Retina (tissue), 1 donor: ENCODE measurements at regions not wholly inside any gene's neighbourhood (a gene's known extent, or its start where the extent isn't known, plus 50 kb on each side); places are given as distances from the start of the nearest gene placed in this dataset.

Source experiments
- DNase-seq: peaks from one replicate; pipeline ENCODE4 v3.0.0-alpha.2; 2016

DNA sequence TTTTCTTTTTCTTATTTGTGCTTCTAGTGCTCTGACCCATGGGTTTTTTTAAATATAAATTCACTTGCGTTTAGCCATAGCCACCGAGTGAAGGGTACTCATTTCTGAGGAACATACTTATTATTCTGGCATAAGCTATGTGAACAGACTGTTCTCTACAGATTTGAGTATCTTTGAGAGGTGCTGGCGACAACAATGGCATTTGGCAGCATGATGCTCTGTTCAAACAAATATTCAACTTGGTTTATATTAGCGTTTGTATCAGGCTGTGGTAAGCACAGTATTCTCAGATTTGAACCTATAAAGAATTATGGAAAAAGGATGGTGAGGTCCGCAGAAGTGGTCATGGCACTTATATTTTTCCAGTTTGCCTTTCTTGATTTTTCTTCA lies 108.7 kb upstream of the LIMCH1 start:
- DNase-seq, result no peak

DNA sequence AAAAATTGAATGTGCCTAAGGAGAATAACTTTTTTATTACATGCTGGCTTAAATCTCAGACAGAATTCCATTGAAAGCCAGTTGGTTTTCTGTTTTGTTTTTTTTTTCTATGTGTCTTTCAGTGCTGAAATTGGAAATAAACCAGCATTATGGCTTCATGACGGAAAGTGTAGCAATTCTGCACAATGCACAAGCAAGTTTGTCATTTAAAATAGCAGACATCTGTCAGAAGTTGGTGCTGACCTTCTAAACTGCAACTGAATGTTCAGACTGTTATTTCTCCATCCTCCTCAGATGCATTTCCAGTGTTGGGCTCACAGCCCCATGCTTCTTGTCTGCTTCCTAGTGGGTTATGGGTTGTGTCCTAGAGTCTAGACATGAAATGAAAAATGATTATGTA lies 107.2 kb upstream of the LIMCH1 start:
- no peak for DNase-seq

DNA sequence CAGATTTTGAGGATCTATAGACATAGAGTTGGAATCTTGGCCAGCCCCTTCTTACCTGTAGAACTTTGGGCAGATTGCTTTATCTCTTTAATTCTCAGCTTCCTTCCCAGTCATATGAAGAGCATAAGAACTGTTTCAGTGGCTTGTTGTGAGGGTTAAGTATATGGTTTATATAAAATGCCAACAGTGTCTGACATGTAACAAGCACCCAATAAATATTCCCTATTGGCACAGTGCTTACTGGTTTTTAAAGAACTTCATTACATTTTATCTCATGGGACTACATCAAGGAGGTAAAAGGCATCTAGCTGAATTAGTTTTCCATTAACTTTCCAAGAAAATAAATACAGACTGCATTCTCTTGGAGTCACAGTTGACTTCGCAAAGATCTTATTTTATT lies 106.7 kb upstream of the LIMCH1 start:
- DNase-seq, result no peak

DNA sequence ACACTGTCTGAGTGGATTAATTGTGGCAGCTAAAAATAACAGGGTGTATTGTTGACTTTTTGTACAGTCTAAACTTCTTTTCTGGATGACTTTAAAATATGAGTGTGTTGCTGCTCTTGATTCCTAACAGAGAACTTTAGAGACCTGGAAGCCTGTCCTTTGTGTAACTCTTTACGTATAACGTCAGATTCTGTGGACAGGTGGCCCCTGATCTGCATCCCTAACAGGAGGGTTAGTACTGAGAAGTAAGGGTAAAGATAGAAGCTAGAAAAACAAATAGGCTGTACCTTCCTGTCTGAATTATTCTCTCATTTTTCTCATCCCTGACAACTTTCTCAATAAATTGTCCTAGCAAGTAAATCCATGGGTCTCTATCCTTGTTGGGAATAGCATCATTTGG lies 105.7 kb upstream of the LIMCH1 start:
- DNase-seq, result no peak

DNA sequence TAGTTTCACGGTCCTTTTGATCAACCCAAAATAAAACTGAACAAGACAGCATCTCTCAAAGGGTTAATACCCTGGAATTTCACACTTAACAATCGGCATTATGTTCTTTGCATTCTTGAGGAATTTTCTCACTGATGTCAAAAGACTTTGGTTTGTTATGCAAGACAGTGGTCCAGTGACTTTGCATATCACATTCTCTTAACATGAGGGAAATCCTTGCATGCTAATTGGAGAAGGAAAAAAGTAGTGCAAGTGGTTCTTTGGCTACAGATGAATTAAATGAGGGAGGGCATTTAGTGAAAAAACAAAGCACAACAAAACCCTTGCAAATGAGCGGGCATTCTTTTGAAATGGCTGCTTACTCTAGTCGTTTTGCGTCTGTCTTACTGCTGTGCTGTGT lies 105.1 kb upstream of the LIMCH1 start:
- no peak for DNase-seq

DNA sequence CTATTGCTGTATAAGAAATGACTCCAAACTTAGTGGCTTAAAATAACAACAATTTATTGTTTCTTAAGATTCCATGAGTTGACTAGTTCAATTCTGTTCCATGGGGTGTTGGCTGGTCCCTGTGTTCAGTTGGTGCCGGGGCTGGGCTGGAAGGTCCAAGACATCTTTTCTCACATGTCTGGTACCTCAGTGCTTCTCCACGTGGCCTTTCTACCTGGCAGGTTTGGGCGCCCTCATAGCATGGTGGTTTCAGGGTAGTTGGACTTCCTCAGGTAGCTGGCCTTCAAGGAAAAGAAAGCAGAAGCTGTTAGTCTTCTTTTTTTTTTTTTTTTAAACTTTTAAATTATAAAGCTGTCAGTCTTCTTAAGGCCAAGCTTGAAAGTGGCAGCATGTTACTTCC lies 104.6 kb upstream of the LIMCH1 start:
- DNase-seq, result no peak

DNA sequence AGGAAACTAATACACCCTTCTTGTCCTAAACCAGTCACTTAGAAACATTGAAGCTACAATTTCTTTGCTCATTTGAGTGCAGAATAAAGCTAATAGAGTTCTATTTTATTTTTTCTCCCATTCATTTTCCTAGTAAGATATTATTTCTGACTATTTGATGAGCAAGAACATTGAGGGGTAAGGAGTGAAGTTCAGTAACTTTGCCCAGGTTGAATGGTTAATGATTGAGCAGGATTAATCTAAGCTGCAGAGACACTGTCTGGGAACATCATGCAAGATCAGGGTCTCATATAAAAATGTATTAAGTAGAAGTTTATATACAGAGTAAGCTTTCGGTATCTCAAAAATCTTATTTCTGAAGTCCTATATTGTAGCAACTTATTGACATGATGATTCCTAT lies 102.4 kb upstream of the LIMCH1 start:
- no peak for DNase-seq

DNA sequence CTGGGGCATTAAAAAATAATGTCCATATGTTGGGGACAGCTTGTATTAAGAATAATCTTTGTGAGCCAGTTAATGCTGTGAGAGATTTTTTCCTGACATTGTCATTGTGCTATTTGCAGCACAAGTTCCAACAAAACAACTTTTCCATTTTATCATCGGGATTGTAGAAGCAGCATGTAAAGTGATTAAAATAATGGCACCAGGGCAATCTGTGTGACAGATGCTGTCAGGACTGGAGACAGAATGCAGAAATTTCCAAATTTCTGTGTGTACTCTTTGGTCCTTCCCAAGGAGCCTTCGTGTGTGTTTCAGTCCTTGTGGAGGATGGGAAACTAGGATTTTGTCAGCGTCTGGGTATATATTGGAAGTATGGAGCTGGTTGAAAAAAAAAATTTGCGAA lies 101.5 kb upstream of the LIMCH1 start:
- no peak for DNase-seq

DNA sequence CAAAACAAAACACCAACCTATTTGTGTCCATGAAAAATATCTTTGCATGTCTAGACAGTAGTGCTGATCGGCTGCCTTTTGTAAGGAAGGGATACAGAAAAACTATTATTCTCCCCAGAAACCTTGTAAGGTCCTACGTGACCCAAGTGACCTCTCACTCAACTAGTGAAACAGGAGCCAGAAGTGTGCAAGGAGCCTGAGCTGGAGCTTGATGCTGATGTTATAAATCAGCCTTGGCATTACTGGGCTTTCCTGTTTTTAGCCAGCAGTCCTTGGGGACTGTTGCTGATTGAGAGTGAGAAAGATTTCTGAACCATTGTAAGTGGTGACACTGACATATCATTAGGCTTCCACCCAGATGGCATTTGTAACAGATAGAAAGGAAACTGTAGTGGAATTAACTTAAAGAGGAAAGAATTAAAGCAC lies 100.8 kb upstream of the LIMCH1 start:
- DNase-seq, result no peak

DNA sequence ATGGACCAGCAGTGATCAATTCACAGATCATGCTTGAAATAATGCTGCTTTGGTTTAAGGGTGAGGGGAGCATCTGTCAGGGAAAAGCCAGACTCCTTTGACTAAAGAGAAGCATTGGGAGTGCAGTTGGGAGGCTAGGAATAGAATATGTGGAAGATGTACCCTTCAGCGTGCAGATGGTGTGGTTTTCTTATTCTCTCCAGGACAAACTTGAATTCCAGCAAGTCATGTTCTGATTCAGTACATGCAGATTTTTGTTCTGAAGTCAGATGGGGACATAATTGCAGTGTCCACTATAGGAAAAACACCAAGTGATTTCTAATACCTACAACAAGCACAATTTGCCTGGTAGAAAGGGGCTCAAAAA lies 99.0 kb upstream of the LIMCH1 start:
- DNase-seq, result no peak

DNA sequence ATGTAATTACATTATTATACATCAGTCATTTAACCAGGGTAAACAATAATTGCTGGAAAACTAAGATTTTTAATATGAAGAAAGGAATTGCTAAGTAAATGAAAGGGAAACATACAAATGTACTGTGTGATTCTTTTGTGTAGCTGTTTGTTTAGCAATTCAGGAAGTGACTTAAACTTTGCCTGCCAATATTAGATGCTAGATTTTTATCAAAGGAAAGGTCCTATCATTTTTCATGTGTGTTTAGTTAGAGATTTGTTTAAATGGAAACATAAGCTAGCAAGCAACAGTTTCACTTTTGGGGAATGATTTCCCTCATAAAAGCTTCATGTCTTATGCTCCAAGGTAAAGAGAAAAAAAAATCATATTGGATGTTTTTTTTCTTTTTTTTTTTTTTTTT lies 95.1 kb upstream of the LIMCH1 start:
- no peak for DNase-seq

DNA sequence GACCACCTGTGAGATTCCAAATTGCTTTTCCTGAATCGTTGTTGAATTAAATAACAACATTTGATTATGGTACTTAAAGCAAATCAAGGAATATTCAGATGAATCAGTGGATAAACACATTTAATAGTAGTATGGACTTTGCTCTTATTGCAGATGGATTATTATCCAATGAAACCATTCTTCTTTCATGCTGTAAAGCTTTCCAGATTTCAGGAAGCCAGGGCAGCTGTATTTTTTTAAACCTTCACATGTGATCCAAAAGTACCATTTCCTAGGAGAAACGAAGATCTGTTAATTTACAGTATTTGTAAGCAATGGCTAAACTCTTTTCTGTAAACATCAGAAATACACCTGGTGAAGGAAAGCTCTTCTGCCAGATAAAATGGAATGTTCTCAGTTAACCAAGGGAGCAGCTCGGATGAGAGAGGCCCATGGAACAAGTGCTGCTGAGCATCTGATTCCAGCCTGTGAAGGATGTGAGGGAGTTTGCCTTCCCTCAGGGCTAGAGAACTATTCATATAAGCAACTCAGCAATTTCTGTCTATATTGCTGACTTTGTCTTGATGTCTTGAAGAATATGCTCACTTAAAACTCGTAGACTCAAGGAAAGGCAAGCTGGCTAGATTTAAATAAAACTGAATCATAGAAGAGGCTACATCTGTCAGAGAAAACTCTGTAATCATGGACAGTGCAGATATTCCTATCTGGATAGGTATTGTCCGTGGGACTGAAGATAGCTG lies 94.4 kb upstream of the LIMCH1 start:
- no peak for DNase-seq

DNA sequence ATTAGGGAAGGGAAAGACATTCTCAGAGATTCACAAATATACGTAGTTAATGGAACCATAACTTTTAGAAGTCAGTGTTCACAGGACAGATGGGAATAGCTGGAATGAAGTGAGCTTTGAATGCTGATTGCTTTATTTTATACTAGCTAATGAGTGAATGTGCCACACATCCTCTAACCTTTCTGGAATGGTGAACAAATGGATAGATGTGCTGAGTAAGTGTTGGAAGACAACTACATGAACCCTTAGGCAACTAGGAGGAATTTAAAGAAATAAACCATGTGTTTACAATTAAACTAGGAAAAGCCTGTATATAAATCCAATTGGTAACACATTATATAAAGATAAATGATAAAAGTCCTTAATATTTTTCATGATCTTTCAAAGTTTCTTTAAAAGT lies 91.6 kb upstream of the LIMCH1 start:
- DNase-seq, result no peak

DNA sequence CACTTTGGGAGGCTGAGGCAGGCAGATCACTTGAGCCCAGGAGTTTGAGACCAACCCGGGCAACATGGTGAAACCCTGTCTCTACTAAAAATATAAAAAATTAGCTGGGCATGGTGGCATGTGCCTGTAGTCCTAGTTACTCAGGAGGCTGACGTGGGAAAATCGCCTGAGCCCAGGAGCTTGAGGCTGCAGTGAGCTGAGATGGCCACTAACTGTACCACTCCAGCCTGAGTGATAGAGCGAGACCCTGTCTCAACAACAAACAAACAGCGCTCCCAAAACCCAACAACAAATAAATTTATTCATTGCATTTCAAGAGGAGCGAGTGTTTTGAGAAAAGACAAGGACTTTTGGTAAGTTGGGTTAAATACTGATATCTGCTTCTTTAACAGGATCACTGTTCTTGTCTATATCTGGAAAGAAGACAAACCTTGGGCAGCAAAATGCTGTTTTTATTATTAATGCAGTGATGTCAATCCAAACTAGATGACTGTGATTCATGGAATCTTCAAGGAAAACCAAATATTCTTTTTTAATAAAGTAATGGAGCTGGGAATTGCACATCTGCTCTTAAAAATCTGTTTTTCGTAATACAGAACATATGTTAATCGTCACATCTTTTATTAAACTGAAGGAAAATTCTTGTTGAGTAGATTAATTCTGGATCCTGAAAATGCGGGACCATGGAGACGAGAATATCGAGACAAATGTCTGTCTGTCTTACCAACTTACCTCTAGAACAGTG lies 90.8 kb upstream of the LIMCH1 start:
- DNase-seq, result no peak

DNA sequence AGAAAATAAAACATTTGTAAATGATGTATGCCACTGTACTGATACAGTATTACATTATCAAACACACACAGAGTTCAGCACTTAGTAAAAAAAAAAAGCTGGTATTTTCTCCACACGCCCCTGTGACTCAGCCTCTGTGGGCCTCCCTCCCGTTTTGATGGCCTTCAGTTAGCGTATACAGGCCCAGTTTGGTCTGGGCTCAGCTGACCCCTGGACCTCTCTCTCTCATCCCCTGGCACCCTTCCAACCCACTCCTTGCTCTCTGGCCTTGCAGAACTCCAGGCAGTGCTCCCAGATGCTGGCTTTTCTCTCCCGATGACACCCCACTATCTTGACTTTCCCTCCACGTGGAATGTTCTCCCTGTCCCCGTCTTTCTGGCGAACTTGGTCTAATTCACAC lies 89.0 kb upstream of the LIMCH1 start:
- DNase-seq, result no peak

DNA sequence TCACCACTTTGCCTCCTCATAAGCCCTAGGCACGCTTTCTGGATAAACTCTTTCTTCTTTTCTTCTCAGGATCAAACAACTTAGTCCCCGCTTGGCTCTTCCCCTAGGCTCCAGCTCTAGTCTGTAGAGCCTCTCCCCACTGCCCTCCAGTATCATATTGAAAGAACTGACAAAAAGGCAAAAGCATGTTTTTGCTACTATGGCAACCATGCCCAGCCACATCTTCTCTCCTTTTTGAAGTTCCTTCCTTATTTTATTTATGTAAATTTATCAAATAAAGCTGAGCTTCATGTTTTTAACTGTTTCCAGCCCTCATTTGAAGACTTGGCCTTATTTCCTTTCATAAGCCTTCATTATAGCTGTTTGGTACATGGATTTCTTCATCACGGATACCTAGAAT lies 86.0 kb upstream of the LIMCH1 start:
- DNase-seq, result no peak

DNA sequence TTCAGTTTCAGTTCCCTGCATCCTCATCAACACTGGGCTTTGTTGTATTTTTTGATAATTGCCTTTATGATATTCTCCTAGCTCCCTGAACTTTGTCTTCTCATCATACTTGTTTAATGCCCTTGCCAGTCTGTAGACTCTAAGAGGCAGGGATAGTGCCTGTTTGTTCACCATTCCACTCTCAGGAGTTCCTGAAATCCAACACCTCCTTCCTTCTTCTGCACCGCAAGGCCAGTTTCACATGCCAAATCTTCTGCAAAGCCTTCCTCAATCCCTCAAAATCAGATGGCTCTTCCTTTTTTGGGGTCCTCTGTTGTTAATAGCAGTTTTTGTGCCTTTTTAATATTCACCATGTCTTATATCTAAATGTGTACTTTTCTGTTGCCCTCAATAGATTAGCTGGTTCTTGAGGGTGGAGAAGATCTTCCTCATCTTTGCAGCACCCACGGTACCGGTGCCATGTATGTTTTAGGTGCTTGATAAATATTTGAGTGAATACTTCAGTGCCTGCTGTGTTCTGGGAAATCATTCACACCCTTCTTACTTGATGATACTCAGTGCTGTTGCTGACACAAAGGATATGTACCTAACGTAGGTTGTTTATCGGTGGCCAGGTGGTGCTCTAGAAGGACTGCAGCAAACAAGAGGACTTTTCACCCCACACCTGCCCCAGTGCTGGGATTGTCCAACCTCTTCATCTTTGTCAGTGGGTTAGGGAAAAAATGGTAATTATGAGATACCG lies 85.3 kb upstream of the LIMCH1 start:
- no peak for DNase-seq

DNA sequence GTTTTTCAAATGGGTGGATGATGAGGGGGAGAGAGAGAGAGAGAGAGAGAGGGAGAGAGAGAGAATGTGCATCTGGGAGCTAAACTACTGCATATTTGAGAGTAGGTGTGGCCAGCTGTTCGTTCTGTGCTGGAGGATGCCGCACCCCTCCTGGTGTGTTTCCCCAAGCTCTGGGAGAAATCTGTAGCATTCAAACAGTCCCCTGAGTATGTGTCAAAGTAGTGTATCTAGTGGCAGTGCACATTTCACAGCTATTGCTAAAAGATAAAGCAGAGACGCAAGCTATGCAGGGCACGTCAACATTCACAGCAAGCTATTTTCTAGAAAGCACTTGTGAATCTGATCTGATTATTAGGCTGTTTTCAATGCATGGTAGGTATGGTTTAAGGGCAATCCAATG lies 83.5 kb upstream of the LIMCH1 start:
- peak; percentile 39 for DNase-seq

DNA sequence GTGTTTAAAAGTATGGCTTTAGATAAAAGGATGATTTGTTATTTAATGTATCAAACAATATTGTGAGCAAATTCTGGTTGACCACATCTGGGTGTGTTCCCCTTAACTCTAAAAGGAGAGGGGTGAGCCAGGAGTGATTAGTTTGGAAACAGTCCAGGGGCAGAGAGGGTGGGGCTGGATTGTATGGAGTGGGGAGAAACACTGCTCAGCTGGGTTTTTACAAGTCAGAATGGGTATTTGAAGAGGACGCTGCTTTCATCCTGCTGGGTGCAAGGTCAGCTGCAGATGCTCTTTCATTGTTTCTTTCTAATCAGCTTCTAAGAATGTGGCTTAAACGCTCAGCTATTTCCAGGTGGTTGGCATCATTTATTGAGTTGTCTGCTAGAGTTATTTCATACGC lies 82.8 kb upstream of the LIMCH1 start:
- DNase-seq, result no peak

DNA sequence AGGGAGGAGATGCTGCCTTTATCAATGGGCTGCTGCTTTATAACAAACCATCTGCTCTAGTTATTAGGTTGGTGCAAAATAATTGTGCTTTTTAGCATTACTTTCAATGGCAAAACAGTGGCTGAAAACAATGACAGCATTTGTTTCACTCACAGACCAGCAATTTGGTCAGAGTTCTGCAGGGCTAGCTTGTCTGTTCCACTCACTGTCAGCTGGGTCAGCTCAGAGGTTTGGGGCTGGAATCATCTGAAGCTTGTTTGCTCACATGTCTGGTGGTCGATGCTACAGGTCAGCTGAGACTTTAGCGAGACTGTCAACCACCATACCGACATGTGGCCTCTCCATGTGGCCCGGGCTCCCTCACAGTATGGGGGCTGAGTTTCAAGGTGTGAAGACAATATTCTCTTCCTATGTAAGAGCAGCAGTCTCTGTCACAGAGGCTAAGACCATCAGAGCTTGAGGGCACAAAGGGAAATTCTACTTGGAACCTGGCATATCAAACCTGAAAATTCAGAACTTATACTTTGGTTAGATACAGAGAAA lies 81.3 kb upstream of the LIMCH1 start:
- peak; percentile 80 for DNase-seq

DNA sequence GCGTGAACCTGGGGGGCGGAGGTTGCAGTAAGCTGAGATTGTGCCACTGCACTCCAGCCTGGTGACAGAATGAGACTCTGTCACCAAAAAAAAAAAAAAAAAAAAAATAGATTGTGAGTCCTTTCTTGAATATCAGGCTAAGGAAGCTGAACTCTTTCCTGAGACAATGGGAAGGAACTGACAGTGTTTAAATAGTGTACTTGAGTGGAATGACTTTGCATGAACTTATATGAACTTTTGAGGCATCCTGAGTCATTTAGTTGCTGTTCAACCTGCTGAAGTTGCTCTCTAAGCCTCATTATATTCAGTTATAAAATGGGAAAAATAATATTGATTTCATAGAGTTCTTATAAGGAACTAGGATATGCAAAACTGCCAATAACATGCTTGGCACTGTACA lies 79.3 kb upstream of the LIMCH1 start:
- DNase-seq, result no peak

DNA sequence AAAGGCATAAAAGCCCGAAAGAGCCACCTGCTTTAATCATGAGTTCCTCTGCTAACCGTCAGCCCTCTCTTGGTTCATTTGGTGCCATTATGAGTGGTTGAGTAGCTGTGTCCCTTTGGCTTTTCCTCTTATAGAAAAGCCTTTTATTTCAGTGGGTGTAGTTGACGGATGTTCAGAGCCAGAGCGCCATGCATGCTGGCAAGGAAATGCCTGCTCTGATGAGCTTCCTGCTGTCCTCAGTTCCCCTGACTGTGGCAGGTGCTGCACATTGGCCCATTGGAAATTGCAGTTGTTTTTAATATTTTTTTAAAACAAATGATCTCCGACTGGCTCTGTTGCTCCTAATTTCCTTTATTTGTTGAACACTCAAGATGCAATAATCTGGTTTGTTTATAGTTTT lies 77.3 kb upstream of the LIMCH1 start:
- DNase-seq, result no peak

DNA sequence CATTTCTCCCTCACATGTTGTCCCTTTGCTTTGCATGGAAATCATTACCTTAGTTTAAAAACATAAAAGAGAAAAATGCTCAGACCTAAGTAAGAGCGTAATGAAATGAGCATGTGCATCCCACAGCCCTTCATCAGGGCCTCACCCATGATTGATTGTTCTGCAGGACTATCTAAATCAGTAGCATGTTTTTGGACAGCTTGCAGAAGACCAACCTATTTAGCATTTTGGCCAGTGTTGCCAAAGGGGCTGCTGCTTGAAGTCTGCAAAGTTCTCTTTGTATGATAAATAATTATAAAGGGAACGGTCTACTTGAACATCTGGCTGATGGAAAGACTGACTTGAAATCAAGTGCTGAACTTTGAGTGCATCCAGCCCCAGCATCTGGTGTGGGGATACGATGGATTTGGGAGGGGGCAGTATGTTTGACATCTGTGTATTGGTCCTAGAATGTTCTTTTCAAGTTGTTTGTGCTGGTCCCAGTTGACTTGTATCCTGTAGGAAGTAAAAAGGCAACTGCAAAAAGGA lies 76.1 kb upstream of the LIMCH1 start:
- no peak for DNase-seq
